ENCODE measurements at regions not wholly inside any gene's neighbourhood (a gene's known extent, or its start where the extent isn't known, plus 50 kb on each side); places are given as distances from the start of the nearest gene placed in this dataset.

DNA sequence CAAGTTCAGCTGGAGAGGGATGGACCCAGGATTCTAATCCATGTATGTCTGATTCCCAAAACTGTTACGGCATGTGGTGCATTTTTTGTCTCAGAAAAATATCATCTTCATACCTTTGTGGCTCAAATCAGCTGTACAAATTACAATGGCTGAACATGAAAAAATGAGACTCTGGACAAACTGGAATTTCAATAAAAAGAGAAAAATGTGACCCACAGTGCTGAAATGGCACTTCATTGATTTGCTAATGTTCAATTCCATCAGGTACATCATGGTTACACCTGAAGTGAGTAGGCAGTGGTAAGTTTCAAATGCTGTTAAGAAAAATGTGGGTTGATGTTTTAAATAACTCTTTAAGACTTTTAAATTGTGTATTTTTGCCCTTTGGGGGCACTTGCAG is 165.6 kb upstream of the CAND1 start:
- FAIRE-seq (no peak), DNase-seq (ENCODE audit: low read depth, low spot score) (no peak)
- Histone ChIP-seq H3K79me2 (ENCODE audit: control insufficient read depth, insufficient read depth, low read length) (no peaks in the 10 kb centered on the region), H3K9me1 (replicated peaks; ENCODE audit: control insufficient read depth, extremely low read depth, insufficient read depth, low read length) (no peaks in the 10 kb centered on the region), H3K36me3 (ENCODE audit: control insufficient read depth in 2 of 2, extremely low read depth in 1 of 2, insufficient read depth in 2 of 2, low read length in 2 of 2) (no peaks in the 10 kb centered on the region), H3K9ac (replicated peaks; ENCODE audit: extremely low read depth, insufficient read depth, low read length) (no peak overlapping the region), H3K27ac (ENCODE audit: insufficient read depth, low read depth, low read length) (no peak overlapping the region), H2AFZ (ENCODE audit: low read depth, low read length) (no peak overlapping the region), H3K4me3 (replicated peaks in 1 of 3; ENCODE audit: insufficient read depth in 1 of 3, low read depth in 1 of 3, low read length in 3 of 3) (no peak overlapping the region), H3K4me1 (ENCODE audit: control insufficient read depth, extremely low read depth, insufficient read depth, low read length) (no peaks in the 10 kb centered on the region), H4K20me1 (replicated peaks; ENCODE audit: control insufficient read depth, extremely low read depth, insufficient read depth, low read length) (no peaks in the 10 kb centered on the region), H3K9me3 (replicated peaks; ENCODE audit: control insufficient read depth, insufficient read depth, low read length) (no peaks in the 10 kb centered on the region), H3K4me2 (ENCODE audit: insufficient read depth, low read length) (no peak overlapping the region), H3K27me3 (ENCODE audit: control insufficient read depth in 2 of 2, insufficient read depth in 2 of 2, low read length in 2 of 2) (no peaks in the 10 kb centered on the region)
- no TSS peak for BruUV-seq (replicated peaks)
- POLR2A ChIA-PET, result no interaction called here
- dilution Hi-C loops (cut with MboI; ENCODE audit: extremely low pct_ligation_motif_present, low sequenced_read_pairs), result no loop called here
- intact Hi-C loops (cut with micrococcal nuclease), result no loop called here
- CTCF ChIA-PET, result no interaction called here
- TF ChIP-seq FOS (IDR thresholded peaks at IDR 0.05; ENCODE audit: borderline replicate concordance, insufficient read depth, low read length) (no peak), MAX (IDR thresholded peaks at IDR 0.05; ENCODE audit: insufficient read depth, insufficient read length) (no peak), POLR2AphosphoS5 (IDR thresholded peaks at IDR 0.05; ENCODE audit: insufficient read depth, low read depth, low read length) (no peak), JUN (IDR thresholded peaks at IDR 0.05; ENCODE audit: borderline replicate concordance, insufficient read depth, insufficient read length, low read depth) (no peak), EZH2 (IDR thresholded peaks at IDR 0.05; ENCODE audit: borderline replicate concordance, low read depth, low read length, severe bottlenecking) (no peak), POLR2A (IDR thresholded peaks at IDR 0.05; ENCODE audit: low read depth, low read length) (no peak)
- TF ChIP-seq, protein P1, sequence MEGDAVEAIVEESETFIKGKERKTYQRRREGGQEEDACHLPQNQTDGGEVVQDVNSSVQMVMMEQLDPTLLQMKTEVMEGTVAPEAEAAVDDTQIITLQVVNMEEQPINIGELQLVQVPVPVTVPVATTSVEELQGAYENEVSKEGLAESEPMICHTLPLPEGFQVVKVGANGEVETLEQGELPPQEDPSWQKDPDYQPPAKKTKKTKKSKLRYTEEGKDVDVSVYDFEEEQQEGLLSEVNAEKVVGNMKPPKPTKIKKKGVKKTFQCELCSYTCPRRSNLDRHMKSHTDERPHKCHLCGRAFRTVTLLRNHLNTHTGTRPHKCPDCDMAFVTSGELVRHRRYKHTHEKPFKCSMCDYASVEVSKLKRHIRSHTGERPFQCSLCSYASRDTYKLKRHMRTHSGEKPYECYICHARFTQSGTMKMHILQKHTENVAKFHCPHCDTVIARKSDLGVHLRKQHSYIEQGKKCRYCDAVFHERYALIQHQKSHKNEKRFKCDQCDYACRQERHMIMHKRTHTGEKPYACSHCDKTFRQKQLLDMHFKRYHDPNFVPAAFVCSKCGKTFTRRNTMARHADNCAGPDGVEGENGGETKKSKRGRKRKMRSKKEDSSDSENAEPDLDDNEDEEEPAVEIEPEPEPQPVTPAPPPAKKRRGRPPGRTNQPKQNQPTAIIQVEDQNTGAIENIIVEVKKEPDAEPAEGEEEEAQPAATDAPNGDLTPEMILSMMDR (IDR thresholded peaks at IDR 0.05; ENCODE audit: extremely low read depth in 1 of 2, insufficient read depth in 1 of 2, low read depth in 1 of 2, low read length in 2 of 2), result no peak
